Transverse colon (tissue), 4 donors: ENCODE measurements at regions not wholly inside any gene's neighbourhood (a gene's known extent, or its start where the extent isn't known, plus 50 kb on each side); places are given as distances from the start of the nearest gene placed in this dataset.

ENCODE experiments used
- POLR2A ChIP-seq: fragments of 450-650 bp; IDR thresholded peaks from one replicate; pipeline ENCODE4 v1.6.1; 2016; ENCODE audit warnings: antibody characterized with exemption, mild to moderate bottlenecking, moderate library complexity
- POLR2AphosphoS5 ChIP-seq, 3 donors: sonication (generic); formaldehyde crosslinking; IDR thresholded peaks; one replicate each; pipeline ENCODE4 v1.6.1; 2016; ENCODE audit warnings: antibody characterized with exemption in 3 of 3
- TF ChIP-seq, protein P1 (sequence below), 5 experiments: fragments of 200-600 bp in 3 of 5; fragments of 450-650 bp in 2 of 5; sonication (generic) in 3 of 5; IDR thresholded peaks; 1 replicate in 2 of 5; 2 replicates in 3 of 5; pipeline ENCODE4 v1.5.1; 2016 to 2017; ENCODE audit warnings: antibody characterized with exemption in 5 of 5, inconsistent platforms in 3 of 5, mild to moderate bottlenecking in 2 of 5, moderate library complexity in 1 of 5

DNA sequence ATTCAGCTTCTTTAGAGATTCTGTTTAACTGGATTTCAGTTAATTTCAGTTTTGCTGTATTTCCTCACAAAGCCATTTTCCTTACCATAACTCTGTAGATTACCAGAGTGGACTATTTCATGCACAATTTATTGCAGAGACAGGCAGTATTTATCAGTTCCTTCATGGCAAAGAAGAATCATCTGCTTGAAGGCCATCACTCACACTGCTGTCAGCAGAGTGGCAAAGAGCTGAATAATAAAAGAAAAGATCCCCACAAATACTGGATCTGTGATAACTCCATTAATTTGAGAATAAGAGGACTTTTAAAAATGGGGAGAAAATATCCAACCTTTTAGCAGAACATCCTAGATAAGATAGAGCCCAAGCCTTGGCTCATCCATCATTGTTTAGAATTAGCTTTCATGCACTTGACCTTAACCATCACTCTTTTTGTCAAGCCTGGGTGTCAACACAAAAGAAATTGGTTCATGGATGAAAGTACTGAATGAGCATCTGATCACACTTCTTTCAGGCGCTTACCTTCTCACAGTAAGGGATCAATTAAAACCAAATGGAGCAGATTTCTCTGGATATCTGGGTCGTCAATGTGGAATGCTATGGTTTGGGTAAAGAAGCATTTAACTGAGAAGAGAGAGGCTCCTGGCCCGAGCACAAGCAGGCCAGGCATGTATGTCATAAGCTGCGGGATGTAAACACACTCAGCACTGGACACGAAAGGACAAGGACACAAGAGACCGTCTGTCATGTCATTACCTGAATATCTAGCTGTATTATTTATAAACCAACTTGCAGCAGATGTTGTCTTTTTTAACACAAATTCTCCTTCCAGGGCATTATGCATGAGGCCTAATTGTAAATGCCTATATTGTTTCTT lies 376.2 kb downstream of the ZNF521 start:
- TF ChIP-seq POLR2AphosphoS5 (IDR thresholded peaks at IDR 0.05) (no peak), POLR2A (no peak)
- TF ChIP-seq, protein P1, sequence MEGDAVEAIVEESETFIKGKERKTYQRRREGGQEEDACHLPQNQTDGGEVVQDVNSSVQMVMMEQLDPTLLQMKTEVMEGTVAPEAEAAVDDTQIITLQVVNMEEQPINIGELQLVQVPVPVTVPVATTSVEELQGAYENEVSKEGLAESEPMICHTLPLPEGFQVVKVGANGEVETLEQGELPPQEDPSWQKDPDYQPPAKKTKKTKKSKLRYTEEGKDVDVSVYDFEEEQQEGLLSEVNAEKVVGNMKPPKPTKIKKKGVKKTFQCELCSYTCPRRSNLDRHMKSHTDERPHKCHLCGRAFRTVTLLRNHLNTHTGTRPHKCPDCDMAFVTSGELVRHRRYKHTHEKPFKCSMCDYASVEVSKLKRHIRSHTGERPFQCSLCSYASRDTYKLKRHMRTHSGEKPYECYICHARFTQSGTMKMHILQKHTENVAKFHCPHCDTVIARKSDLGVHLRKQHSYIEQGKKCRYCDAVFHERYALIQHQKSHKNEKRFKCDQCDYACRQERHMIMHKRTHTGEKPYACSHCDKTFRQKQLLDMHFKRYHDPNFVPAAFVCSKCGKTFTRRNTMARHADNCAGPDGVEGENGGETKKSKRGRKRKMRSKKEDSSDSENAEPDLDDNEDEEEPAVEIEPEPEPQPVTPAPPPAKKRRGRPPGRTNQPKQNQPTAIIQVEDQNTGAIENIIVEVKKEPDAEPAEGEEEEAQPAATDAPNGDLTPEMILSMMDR (IDR thresholded peaks at IDR 0.05), result no peak
